ENCODE measurements at regions not wholly inside any gene's neighbourhood (a gene's known extent, or its start where the extent isn't known, plus 50 kb on each side); places are given as distances from the start of the nearest gene placed in this dataset.

- no CpG with 5 or more reads among the region's 5 CpGs for WGBS (ENCODE audit: insufficient coverage)
- Histone ChIP-seq H3K9me3 (replicated peaks in 1 of 2; ENCODE audit: control insufficient read depth in 1 of 2, insufficient read depth in 1 of 2, low read length in 2 of 2) (no peaks in the 10 kb centered on the region), H3K27me3 (ENCODE audit: control insufficient read depth in 2 of 2, insufficient read depth in 2 of 2, low read length in 2 of 2) (no peaks in the 10 kb centered on the region), H4K20me1 (ENCODE audit: insufficient read depth, low read length) (no peaks in the 10 kb centered on the region), H3K4me3 (replicated peaks in 1 of 3; ENCODE audit: low read depth in 2 of 3, low read length in 3 of 3) (no peak overlapping the region), H3K4me1 (ENCODE audit: control insufficient read depth in 1 of 2, insufficient read depth in 2 of 2, low read length in 2 of 2) (no peaks in the 10 kb centered on the region), H2AFZ (ENCODE audit: insufficient read depth, low read depth, low read length, poor library complexity, severe bottlenecking) (no peak overlapping the region), H3K9ac (ENCODE audit: insufficient read depth, low read length, poor library complexity, severe bottlenecking) (no peak overlapping the region), H3K4me2 (replicated peaks; ENCODE audit: extremely low read depth, low read length, poor library complexity, severe bottlenecking) (no peak overlapping the region), H3K36me3 (replicated peaks in 1 of 2; ENCODE audit: control insufficient read depth in 1 of 2, insufficient read depth in 2 of 2, low read length in 2 of 2) (no peaks in the 10 kb centered on the region), H3K79me2 (ENCODE audit: insufficient read depth, low read length) (no peaks in the 10 kb centered on the region), H3K27ac (ENCODE audit: low read depth in 1 of 2, low read length in 2 of 2) (no peak overlapping the region)
- Mint-ChIP-seq H3K27me3 (ENCODE audit: low read depth in 3 of 3) (peaks cover 5 to 9% (median 9%) of the 10 kb centered on the region in 3 donors), H3K4me3 (no peak overlapping the region), H3K27ac (no peak overlapping the region), H3K4me1 (no peaks in the 10 kb centered on the region), H3K9me3 (peaks cover 0 to 2% (median 0%) of the 10 kb centered on the region in 7 donors), H3K36me3 (no peaks in the 10 kb centered on the region)
- intact Hi-C loops (cut with micrococcal nuclease): no loop called here
- no peak for DNase-seq
- TF ChIP-seq CTCF (IDR thresholded peaks at IDR 0.05): no peak
Observed at GRCh38 chr6:47093169-47093568, 51.0 kb upstream of the ADGRF1 start.

GRCh38 chr6:47091886-47092668 is 49.9 kb upstream of the ADGRF1 start:
- Mint-ChIP-seq H3K4me3 (no peak overlapping the region), H3K27ac (no peak overlapping the region), H3K27me3 (ENCODE audit: low read depth in 3 of 3) (peaks cover 5 to 7% (median 7%) of the 10 kb centered on the region in 3 donors), H3K9me3 (peaks cover 0 to 2% (median 0%) of the 10 kb centered on the region in 7 donors), H3K36me3 (no peaks in the 10 kb centered on the region), H3K4me1 (no peaks in the 10 kb centered on the region)
- Histone ChIP-seq H3K79me2 (ENCODE audit: insufficient read depth, low read length) (no peaks in the 10 kb centered on the region), H2AFZ (ENCODE audit: insufficient read depth, low read depth, low read length, poor library complexity, severe bottlenecking) (no peak overlapping the region), H3K4me3 (replicated peaks in 1 of 3; ENCODE audit: low read depth in 2 of 3, low read length in 3 of 3) (no peak overlapping the region), H4K20me1 (ENCODE audit: insufficient read depth, low read length) (no peaks in the 10 kb centered on the region), H3K27me3 (ENCODE audit: control insufficient read depth in 2 of 2, insufficient read depth in 2 of 2, low read length in 2 of 2) (no peaks in the 10 kb centered on the region), H3K4me2 (replicated peaks; ENCODE audit: extremely low read depth, low read length, poor library complexity, severe bottlenecking) (no peak overlapping the region), H3K4me1 (ENCODE audit: control insufficient read depth in 1 of 2, insufficient read depth in 2 of 2, low read length in 2 of 2) (no peaks in the 10 kb centered on the region), H3K9ac (ENCODE audit: insufficient read depth, low read length, poor library complexity, severe bottlenecking) (no peak overlapping the region), H3K36me3 (replicated peaks in 1 of 2; ENCODE audit: control insufficient read depth in 1 of 2, insufficient read depth in 2 of 2, low read length in 2 of 2) (no peaks in the 10 kb centered on the region), H3K27ac (ENCODE audit: low read depth in 1 of 2, low read length in 2 of 2) (no peak overlapping the region), H3K9me3 (replicated peaks in 1 of 2; ENCODE audit: control insufficient read depth in 1 of 2, insufficient read depth in 1 of 2, low read length in 2 of 2) (no peaks in the 10 kb centered on the region)
- DNase-seq: no peak
- no peak for TF ChIP-seq CTCF (IDR thresholded peaks at IDR 0.05)
- 92% methylated on average over 2 of the region's 4 CpGs for WGBS (ENCODE audit: insufficient coverage)
- intact Hi-C loops (cut with micrococcal nuclease): no loop called here

Data from CD14-positive monocyte (primary cell).